ENCODE measurements at regions not wholly inside any gene's neighbourhood (a gene's known extent, or its start where the extent isn't known, plus 50 kb on each side); places are given as distances from the start of the nearest gene placed in this dataset.
A peak's percentile ranks its signal among the peaks of the same experiment; 100 is the strongest.

DNA sequence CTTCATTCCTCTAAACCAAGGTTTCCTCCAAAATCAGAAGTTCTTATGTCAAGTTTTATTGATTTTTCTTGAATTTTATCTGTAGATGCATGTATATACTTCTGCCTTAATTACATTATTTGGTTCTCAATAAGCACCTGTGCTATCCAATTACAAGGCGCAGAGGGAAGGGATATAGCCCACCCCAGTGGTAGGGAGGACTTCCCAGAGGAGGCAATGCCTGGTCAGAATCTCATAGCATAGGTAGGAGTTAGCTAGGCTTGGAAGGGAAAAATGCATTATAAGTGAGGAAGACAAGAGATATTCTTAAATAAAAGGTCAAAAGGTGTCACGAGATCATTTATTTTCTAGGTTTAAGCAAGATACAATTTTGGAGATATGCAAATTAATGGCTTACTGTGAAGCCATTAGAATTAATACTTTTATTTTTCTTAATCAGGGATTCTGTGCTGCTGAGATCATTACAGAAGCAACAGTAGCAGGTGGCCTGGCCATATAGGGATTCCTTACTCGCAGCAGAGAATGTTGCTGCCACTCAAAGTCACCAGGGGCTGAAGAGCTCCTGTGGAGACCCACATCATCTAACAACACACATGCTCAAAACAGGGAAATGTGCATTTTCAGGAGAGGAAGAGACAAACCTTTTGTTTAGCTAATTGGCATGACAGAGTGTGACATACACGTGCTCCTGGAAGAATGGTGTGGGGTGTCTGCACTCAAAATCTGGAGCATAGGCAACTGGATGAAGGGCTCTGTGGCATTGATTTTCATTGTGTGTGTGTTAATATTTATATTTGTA, 178.3 kb downstream of the ATG4C start:
- Histone ChIP-seq H3K36me3 (ENCODE audit: control insufficient read depth, insufficient read depth, low read length) (no peaks in the 10 kb centered on the region), H3K27me3 (ENCODE audit: control insufficient read depth, insufficient read depth, low read length) (no peaks in the 10 kb centered on the region), H3K79me2 (ENCODE audit: control insufficient read depth, insufficient read depth, low read length) (no peaks in the 10 kb centered on the region), H3K27ac (ENCODE audit: insufficient read depth, low read length) (no peak overlapping the region), H3K9me3 (ENCODE audit: control insufficient read depth, insufficient read depth, low read depth, low read length) (no peaks in the 10 kb centered on the region), H4K20me1 (ENCODE audit: control insufficient read depth, extremely low read depth, insufficient read depth, low read length) (no peaks in the 10 kb centered on the region), H3K4me2 (ENCODE audit: extremely low read depth, insufficient read depth, low read length) (no peak overlapping the region), H3K9ac (ENCODE audit: insufficient read depth, low read length) (no peak overlapping the region), H3K4me3 (replicated peaks in 1 of 4; ENCODE audit: control extremely low read depth in 1 of 4, insufficient read depth in 1 of 4, low read depth in 3 of 4, low read length in 4 of 4) (no peak overlapping the region), H2AFZ (ENCODE audit: low read length) (no peak overlapping the region), H3K4me1 (ENCODE audit: control insufficient read depth, extremely low read depth, insufficient read depth, low read length) (no peaks in the 10 kb centered on the region)
- no peak for TF ChIP-seq EZH2 (IDR thresholded peaks at IDR 0.05; ENCODE audit: low read length, missing control alignments)
- TF ChIP-seq, protein P1, sequence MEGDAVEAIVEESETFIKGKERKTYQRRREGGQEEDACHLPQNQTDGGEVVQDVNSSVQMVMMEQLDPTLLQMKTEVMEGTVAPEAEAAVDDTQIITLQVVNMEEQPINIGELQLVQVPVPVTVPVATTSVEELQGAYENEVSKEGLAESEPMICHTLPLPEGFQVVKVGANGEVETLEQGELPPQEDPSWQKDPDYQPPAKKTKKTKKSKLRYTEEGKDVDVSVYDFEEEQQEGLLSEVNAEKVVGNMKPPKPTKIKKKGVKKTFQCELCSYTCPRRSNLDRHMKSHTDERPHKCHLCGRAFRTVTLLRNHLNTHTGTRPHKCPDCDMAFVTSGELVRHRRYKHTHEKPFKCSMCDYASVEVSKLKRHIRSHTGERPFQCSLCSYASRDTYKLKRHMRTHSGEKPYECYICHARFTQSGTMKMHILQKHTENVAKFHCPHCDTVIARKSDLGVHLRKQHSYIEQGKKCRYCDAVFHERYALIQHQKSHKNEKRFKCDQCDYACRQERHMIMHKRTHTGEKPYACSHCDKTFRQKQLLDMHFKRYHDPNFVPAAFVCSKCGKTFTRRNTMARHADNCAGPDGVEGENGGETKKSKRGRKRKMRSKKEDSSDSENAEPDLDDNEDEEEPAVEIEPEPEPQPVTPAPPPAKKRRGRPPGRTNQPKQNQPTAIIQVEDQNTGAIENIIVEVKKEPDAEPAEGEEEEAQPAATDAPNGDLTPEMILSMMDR (conservative IDR thresholded peaks at IDR 0.05 in 1 of 2, IDR thresholded peaks at IDR 0.05 in 1 of 2; ENCODE audit: low read depth in 1 of 2, low read length in 2 of 2): no peak
- DNase-seq (ENCODE audit: low read depth in 2 of 2): no peak

DNA sequence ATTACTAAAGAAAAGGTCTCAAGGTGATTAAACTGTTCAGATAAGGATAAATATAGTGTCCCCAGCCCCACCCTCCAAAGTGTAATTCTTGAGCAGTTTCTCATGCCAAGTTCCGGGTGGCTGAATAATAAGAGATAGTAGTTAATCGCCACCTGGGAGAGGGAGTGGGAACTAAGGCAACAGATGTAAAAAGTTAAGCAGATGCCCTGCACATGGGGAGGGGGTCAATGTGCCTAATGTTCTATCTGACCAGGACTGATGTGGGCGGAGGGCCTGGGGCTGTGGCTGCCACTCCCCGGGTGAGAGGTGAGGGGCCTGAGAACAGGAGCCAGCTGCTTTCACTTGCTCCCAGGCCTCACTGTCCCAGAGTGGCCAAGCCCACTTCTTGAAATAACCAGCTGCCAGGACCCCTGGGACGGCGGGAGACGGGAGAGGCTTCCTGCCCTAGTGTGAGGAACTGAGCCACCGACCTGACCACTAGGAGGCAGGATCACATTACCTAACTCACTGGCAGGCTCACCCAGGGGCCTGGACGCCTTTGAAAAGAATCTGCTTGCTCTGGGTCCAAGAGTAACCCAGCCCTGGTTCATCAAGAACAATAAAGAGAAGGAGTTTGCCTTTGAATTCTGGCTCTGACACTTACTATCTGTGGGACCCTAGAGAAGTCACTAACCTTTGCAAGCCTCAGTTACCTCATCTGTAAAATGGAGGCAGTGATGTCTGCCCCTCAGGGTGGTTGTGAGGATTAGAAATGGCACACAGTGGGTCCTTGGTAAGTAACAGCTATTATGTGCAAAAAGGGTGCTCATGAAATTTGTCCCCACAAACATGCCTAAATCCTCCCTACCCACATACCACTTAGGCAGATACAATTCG, 179.2 kb downstream of the ATG4C start:
- Histone ChIP-seq H3K9ac (ENCODE audit: insufficient read depth, low read length) (no peak overlapping the region), H3K4me2 (ENCODE audit: extremely low read depth, insufficient read depth, low read length) (no peak overlapping the region), H3K4me3 (replicated peaks in 1 of 4; ENCODE audit: control extremely low read depth in 1 of 4, insufficient read depth in 1 of 4, low read depth in 3 of 4, low read length in 4 of 4) (no peak overlapping the region), H3K4me1 (ENCODE audit: control insufficient read depth, extremely low read depth, insufficient read depth, low read length) (no peaks in the 10 kb centered on the region), H3K27ac (ENCODE audit: insufficient read depth, low read length) (no peak overlapping the region), H3K36me3 (ENCODE audit: control insufficient read depth, insufficient read depth, low read length) (no peaks in the 10 kb centered on the region), H4K20me1 (ENCODE audit: control insufficient read depth, extremely low read depth, insufficient read depth, low read length) (no peaks in the 10 kb centered on the region), H2AFZ (ENCODE audit: low read length) (no peak overlapping the region), H3K9me3 (ENCODE audit: control insufficient read depth, insufficient read depth, low read depth, low read length) (no peaks in the 10 kb centered on the region), H3K27me3 (ENCODE audit: control insufficient read depth, insufficient read depth, low read length) (no peaks in the 10 kb centered on the region), H3K79me2 (ENCODE audit: control insufficient read depth, insufficient read depth, low read length) (no peaks in the 10 kb centered on the region)
- DNase-seq (ENCODE audit: low read depth in 2 of 2): peak; percentile 27 to 44
- TF ChIP-seq EZH2 (IDR thresholded peaks at IDR 0.05; ENCODE audit: low read length, missing control alignments): no peak
- TF ChIP-seq, protein P1 (conservative IDR thresholded peaks at IDR 0.05 in 1 of 2, IDR thresholded peaks at IDR 0.05 in 1 of 2; ENCODE audit: low read depth in 1 of 2, low read length in 2 of 2): peak; percentile 38 to 52

DNA sequence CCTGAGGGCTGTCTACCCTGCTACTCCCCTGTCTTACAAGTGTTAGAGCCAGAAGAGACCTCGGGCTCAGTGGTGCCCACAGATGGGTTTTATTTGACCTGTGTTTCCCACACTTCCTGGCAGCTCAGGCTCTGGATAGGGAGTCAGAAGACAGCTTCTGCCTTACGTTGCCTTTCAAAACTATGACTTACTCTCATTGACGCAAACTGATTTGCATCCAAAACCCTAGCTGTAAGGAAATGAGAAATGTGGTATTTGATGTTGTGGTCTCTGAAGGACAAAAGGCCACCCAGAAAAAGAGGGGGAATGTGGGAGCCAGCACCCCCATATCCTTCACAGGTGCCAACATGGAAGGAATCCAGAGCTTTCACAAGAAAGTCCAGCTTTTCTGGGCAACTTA, 180.2 kb downstream of the ATG4C start:
- H3K4me2 ChIP-seq (ENCODE audit: extremely low read depth, insufficient read depth, low read length): no peak overlapping the region
- no peak overlapping the region for H2AFZ ChIP-seq (ENCODE audit: low read length)
- DNase-seq (ENCODE audit: low read depth in 2 of 2): no peak
- no peak overlapping the region for H3K4me3 ChIP-seq (replicated peaks in 1 of 4; ENCODE audit: control extremely low read depth in 1 of 4, insufficient read depth in 1 of 4, low read depth in 3 of 4, low read length in 4 of 4)
- no peaks in the 10 kb centered on the region for H3K9me3 ChIP-seq (ENCODE audit: control insufficient read depth, insufficient read depth, low read depth, low read length)
- H4K20me1 ChIP-seq (ENCODE audit: control insufficient read depth, extremely low read depth, insufficient read depth, low read length): no peaks in the 10 kb centered on the region
- H3K4me1 ChIP-seq (ENCODE audit: control insufficient read depth, extremely low read depth, insufficient read depth, low read length): no peaks in the 10 kb centered on the region
- H3K27me3 ChIP-seq (ENCODE audit: control insufficient read depth, insufficient read depth, low read length): no peaks in the 10 kb centered on the region
- TF ChIP-seq EZH2 (IDR thresholded peaks at IDR 0.05; ENCODE audit: low read length, missing control alignments): no peak
- TF ChIP-seq, protein P1 (conservative IDR thresholded peaks at IDR 0.05 in 1 of 2, IDR thresholded peaks at IDR 0.05 in 1 of 2; ENCODE audit: low read depth in 1 of 2, low read length in 2 of 2): no peak
- H3K36me3 ChIP-seq (ENCODE audit: control insufficient read depth, insufficient read depth, low read length): no peaks in the 10 kb centered on the region
- H3K79me2 ChIP-seq (ENCODE audit: control insufficient read depth, insufficient read depth, low read length): no peaks in the 10 kb centered on the region
- no peak overlapping the region for H3K27ac ChIP-seq (ENCODE audit: insufficient read depth, low read length)
- no peak overlapping the region for H3K9ac ChIP-seq (ENCODE audit: insufficient read depth, low read length)

Measured in fibroblast of lung (primary cell).